ENCODE measurements at regions not wholly inside any gene's neighbourhood (a gene's known extent, or its start where the extent isn't known, plus 50 kb on each side); places are given as distances from the start of the nearest gene placed in this dataset.

- ChIA-PET POLR2A (no interaction called here), CTCF (no interaction called here)
- no peak for DNase-seq (ENCODE audit: extremely low spot score)
- TF ChIP-seq FOXA1 (IDR thresholded peaks at IDR 0.05): no peak
- TF ChIP-seq CTBP1 (IDR thresholded peaks at IDR 0.05; ENCODE audit: borderline replicate concordance): no peak
- no peak for TF ChIP-seq SP1 (IDR thresholded peaks at IDR 0.05)
- no peak for TF ChIP-seq NFRKB (IDR thresholded peaks at IDR 0.05)
- no peak for TF ChIP-seq L3MBTL2 (conservative IDR thresholded peaks at IDR 0.05)
- TF ChIP-seq FOXK2 (IDR thresholded peaks at IDR 0.05): no peak
- TF ChIP-seq ZNF384 (IDR thresholded peaks at IDR 0.05): no peak
- no peak for TF ChIP-seq HDGF (IDR thresholded peaks at IDR 0.05; ENCODE audit: borderline replicate concordance)
- TF ChIP-seq LEF1 (IDR thresholded peaks at IDR 0.05; ENCODE audit: borderline replicate concordance): no peak
- no peak for TF ChIP-seq TARDBP (IDR thresholded peaks at IDR 0.05)
- TF ChIP-seq BHLHE40 (IDR thresholded peaks at IDR 0.05; ENCODE audit: borderline replicate concordance): no peak
- no peak for TF ChIP-seq SUZ12 (IDR thresholded peaks at IDR 0.05)
- no peak for TF ChIP-seq ELF4 (IDR thresholded peaks at IDR 0.05)
- no peak for TF ChIP-seq FOXM1 (IDR thresholded peaks at IDR 0.05; ENCODE audit: borderline replicate concordance)
- no peak for TF ChIP-seq ARNT (IDR thresholded peaks at IDR 0.05)
- TF ChIP-seq PKNOX1 (IDR thresholded peaks at IDR 0.05): no peak
Measured at GRCh38 chr4:157781361-157781760, 391.5 kb downstream of the GASK1B start.

GRCh38 chr4:157779081-157779480, 393.7 kb downstream of the GASK1B start:
- POLR2A ChIA-PET: no interaction called here
- TF ChIP-seq CTBP1 (IDR thresholded peaks at IDR 0.05; ENCODE audit: borderline replicate concordance): no peak
- TF ChIP-seq FOXK2 (IDR thresholded peaks at IDR 0.05): no peak
- TF ChIP-seq SUZ12 (IDR thresholded peaks at IDR 0.05): no peak
- TF ChIP-seq FOXA1 (IDR thresholded peaks at IDR 0.05): no peak
- no peak for TF ChIP-seq HDGF (IDR thresholded peaks at IDR 0.05; ENCODE audit: borderline replicate concordance)
- DNase-seq (ENCODE audit: extremely low spot score): no peak
- CTCF ChIA-PET: no interaction called here

- ChIA-PET POLR2A (no interaction called here), CTCF (no interaction called here)
- no peak for DNase-seq (ENCODE audit: extremely low spot score)
- TF ChIP-seq TARDBP (IDR thresholded peaks at IDR 0.05) (no peak), LEF1 (IDR thresholded peaks at IDR 0.05; ENCODE audit: borderline replicate concordance) (no peak)
Measured at GRCh38 chr4:157776930-157777528, 395.8 kb downstream of the GASK1B start.

- DNase-seq (ENCODE audit: extremely low spot score): no peak
- CTCF ChIA-PET: no interaction called here
- no peak for TF ChIP-seq FOXM1 (IDR thresholded peaks at IDR 0.05; ENCODE audit: borderline replicate concordance)
- TF ChIP-seq SUZ12 (IDR thresholded peaks at IDR 0.05): no peak
- TF ChIP-seq PKNOX1 (IDR thresholded peaks at IDR 0.05): no peak
- no peak for TF ChIP-seq FOXK2 (IDR thresholded peaks at IDR 0.05)
- TF ChIP-seq ELF4 (IDR thresholded peaks at IDR 0.05): no peak
- no peak for TF ChIP-seq CTBP1 (IDR thresholded peaks at IDR 0.05; ENCODE audit: borderline replicate concordance)
- no peak for TF ChIP-seq SP1 (IDR thresholded peaks at IDR 0.05)
- TF ChIP-seq HDGF (IDR thresholded peaks at IDR 0.05; ENCODE audit: borderline replicate concordance): no peak
- no peak for TF ChIP-seq ZNF384 (IDR thresholded peaks at IDR 0.05)
- TF ChIP-seq NFRKB (IDR thresholded peaks at IDR 0.05): no peak
- TF ChIP-seq L3MBTL2 (conservative IDR thresholded peaks at IDR 0.05): no peak
- no peak for TF ChIP-seq BHLHE40 (IDR thresholded peaks at IDR 0.05; ENCODE audit: borderline replicate concordance)
- no peak for TF ChIP-seq LEF1 (IDR thresholded peaks at IDR 0.05; ENCODE audit: borderline replicate concordance)
- no peak for TF ChIP-seq TARDBP (IDR thresholded peaks at IDR 0.05)
- no peak for TF ChIP-seq FOXA1 (IDR thresholded peaks at IDR 0.05)
- no peak for TF ChIP-seq ARNT (IDR thresholded peaks at IDR 0.05)
- POLR2A ChIA-PET: no interaction called here
Measured at GRCh38 chr4:157775971-157776370, 396.9 kb downstream of the GASK1B start.

- TF ChIP-seq NFRKB (IDR thresholded peaks at IDR 0.05) (no peak), FOXM1 (IDR thresholded peaks at IDR 0.05; ENCODE audit: borderline replicate concordance) (no peak), SP1 (IDR thresholded peaks at IDR 0.05) (no peak), HDGF (IDR thresholded peaks at IDR 0.05; ENCODE audit: borderline replicate concordance) (no peak), L3MBTL2 (conservative IDR thresholded peaks at IDR 0.05) (no peak), SUZ12 (IDR thresholded peaks at IDR 0.05) (no peak), PKNOX1 (IDR thresholded peaks at IDR 0.05) (no peak), ARNT (IDR thresholded peaks at IDR 0.05) (no peak), ZNF384 (IDR thresholded peaks at IDR 0.05) (no peak), CTBP1 (IDR thresholded peaks at IDR 0.05; ENCODE audit: borderline replicate concordance) (no peak), TARDBP (IDR thresholded peaks at IDR 0.05) (no peak), BHLHE40 (IDR thresholded peaks at IDR 0.05; ENCODE audit: borderline replicate concordance) (no peak), FOXA1 (IDR thresholded peaks at IDR 0.05) (no peak)
- POLR2A ChIA-PET: no interaction called here
- CTCF ChIA-PET: no interaction called here
- DNase-seq (ENCODE audit: extremely low spot score): no peak
Measured at GRCh38 chr4:157772907-157773306, 399.9 kb downstream of the GASK1B start.

GRCh38 chr4:157768419-157768818, 404.4 kb downstream of the GASK1B start:
- no peak for DNase-seq (ENCODE audit: extremely low spot score)
- POLR2A ChIA-PET: no interaction called here
- no peak for TF ChIP-seq TARDBP (IDR thresholded peaks at IDR 0.05)
- TF ChIP-seq ARNT (IDR thresholded peaks at IDR 0.05): no peak
- TF ChIP-seq PKNOX1 (IDR thresholded peaks at IDR 0.05): no peak
- TF ChIP-seq NFRKB (IDR thresholded peaks at IDR 0.05): no peak
- TF ChIP-seq HDGF (IDR thresholded peaks at IDR 0.05; ENCODE audit: borderline replicate concordance): no peak
- TF ChIP-seq FOXM1 (IDR thresholded peaks at IDR 0.05; ENCODE audit: borderline replicate concordance): no peak
- TF ChIP-seq SUZ12 (IDR thresholded peaks at IDR 0.05): no peak
- no peak for TF ChIP-seq ELF4 (IDR thresholded peaks at IDR 0.05)
- TF ChIP-seq L3MBTL2 (conservative IDR thresholded peaks at IDR 0.05): no peak
- no peak for TF ChIP-seq FOXK2 (IDR thresholded peaks at IDR 0.05)
- TF ChIP-seq BHLHE40 (IDR thresholded peaks at IDR 0.05; ENCODE audit: borderline replicate concordance): no peak
- TF ChIP-seq LEF1 (IDR thresholded peaks at IDR 0.05; ENCODE audit: borderline replicate concordance): no peak
- TF ChIP-seq ZNF384 (IDR thresholded peaks at IDR 0.05): no peak
- no peak for TF ChIP-seq CTBP1 (IDR thresholded peaks at IDR 0.05; ENCODE audit: borderline replicate concordance)
- no peak for TF ChIP-seq FOXA1 (IDR thresholded peaks at IDR 0.05)
- CTCF ChIA-PET: no interaction called here
